GM21723 (cell line): ENCODE measurements at regions not wholly inside any gene's neighbourhood (a gene's known extent, or its start where the extent isn't known, plus 50 kb on each side); places are given as distances from the start of the nearest gene placed in this dataset.

Source experiments
- ATAC-seq: cut with Tn5 transposase; IDR thresholded peaks from one replicate; pipeline ENCODE4 v1.9.1; 2021; ENCODE audit warnings: mild to moderate bottlenecking, moderate library complexity; ENCODE audit not compliant: unreplicated experiment

DNA sequence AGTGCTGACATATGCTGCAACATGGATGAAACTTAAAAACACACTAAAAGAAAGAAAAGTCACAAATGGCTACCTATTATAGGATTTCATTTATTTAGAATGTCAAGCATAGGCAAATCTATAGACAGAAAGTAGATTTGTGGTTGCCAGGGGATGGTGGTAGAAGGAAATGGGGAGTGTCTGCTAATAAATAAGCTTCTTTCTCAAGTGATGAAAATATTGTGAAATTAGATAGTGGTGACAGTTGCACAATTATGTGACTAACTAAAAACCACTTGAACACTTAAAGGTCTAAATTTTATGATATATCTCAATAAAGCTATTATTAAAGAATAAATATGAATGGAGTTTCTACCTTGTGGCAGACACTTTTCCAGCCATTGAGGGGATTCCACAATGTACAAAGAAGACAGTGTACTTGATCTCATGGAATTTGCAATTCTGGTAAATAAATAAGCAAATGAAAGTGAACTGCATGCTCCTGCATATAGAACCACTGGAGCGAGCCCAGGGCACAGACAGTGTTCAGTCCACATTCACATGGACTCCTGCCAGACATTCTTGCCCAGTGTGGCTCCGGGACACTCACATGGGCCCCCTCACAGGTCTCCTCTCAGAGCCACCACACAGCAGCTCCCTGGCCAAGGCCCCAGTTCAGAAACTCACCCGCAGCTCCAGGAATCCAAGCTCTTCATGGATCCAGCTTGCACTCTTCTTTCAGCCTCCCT, 107.1 kb upstream of the ARID2 start:
- ATAC-seq = no peak

DNA sequence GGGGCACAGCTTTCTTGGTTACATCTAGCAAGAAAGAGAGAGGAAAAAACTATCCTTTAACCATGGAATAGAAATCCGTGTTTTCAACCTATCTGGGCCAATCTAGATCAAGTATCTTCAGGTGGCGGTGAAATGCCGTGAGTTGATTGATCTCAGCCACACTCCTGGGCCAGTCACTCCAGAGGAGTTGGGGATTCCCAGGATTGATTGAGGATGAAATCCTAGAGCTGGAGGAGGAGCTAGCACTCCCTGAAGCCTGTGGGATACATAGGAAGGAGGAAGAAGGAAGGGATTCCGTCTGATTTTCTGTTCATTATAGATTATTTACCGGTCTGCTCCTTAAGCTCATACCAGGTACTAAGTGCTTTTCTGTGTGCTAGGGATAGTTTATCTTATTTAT, 106.3 kb upstream of the ARID2 start:
- no peak for ATAC-seq

GRCh38 chr12:45623940-45624339, 105.6 kb upstream of the ARID2 start:
- no peak for ATAC-seq

- ATAC-seq = no peak
These were observed 102.5 kb upstream of the ARID2 start for GRCh38 chr12:45626965-45627364.

DNA sequence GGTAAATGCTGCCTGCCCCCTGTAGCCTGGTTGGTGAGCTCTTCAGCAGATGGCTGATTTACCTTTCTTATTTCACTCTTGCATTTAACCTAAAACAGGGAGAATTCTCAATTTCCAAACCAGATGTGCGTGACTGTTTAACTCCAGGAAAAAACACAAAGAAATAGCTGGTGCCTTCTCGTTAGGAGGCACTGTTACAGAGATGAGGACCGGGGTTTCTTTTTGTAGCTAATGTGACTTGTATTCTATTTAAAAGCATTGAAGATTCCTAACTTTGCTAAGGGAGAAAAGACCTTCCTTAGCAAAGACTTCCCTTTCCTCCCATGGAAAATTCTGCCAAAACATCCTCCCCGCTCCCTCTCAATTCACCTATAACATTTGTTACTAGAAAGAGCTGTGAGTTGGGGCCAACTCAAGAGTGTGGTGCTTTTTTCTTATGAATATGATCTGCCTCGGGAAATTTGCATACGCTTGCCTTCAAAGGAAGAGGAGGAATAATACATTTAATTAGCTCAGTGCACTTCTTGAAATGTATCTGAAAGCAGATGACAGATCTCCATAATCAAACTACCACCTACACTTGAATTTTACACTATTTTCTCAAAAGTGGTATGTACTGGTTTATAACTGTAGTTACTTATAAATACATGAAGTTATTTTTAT, 102.0 kb upstream of the ARID2 start:
- ATAC-seq = no peak

DNA sequence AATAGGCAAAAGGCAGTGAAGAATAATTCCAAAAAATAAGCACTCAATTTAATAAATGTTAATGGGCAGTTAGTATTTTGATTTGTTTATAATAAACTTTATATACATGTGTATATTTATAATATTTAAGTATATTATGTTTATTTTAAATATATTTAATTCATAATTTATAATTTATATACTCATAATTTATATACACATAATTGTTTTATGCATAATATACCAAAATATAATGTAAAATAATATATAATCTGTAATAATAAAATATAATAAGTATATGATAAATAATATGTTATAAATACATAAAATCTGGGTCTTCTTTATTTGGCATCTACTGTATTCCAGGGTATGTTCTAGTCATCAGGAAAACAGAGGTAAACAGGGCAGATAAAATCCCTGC, 100.2 kb upstream of the ARID2 start:
- no peak for ATAC-seq

- no peak for ATAC-seq
These were observed 95.8 kb upstream of the ARID2 start for GRCh38 chr12:45633733-45634132.

DNA sequence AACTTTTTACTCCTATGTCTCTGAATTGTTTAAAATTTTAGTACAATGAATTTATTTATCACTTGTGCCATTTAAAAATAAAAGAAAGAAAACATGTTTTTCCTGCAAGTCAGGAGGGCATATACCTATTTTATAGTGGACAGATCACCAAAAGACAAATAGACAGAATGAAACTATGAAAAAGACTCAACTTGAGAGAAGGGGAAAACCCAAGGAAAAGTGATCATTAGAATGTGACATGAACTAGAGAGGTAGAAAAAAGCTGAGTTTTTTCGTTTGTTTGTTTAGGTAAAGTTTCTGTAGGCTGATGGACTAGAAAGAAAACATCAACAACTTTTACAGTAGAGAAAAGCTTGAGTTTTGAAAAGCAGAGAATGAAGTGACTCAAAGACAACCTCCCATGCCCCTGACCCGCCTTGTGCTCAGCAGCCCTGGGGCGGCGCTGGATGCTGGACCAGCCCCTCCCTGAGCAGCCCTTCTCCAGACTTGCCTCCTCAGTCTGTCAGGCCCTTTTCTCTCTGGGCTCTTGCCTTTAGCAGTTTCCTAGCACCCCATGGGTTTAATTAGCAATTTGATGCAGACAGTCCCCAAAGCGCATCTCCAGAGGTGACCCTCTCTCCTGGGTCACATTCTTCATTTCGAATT, 95.1 kb upstream of the ARID2 start:
- ATAC-seq = no peak

DNA sequence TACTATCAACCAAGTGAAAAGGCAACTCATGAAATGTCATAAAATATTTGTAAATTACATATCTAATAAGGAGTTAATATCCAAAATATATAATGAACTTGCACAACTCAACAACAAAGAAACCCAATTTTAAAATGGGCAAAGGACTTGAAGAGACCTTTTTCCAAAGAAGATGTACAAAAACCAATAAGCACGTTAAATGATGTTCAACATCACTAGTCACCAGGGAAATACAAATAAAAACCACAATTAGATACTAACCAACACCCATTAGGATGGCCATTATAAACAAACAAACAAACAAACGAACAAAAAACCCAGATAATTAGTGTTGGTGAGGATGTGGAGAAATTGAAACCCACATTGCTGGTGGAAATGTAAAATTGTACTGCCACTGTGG, 92.3 kb upstream of the ARID2 start:
- no peak for ATAC-seq

DNA sequence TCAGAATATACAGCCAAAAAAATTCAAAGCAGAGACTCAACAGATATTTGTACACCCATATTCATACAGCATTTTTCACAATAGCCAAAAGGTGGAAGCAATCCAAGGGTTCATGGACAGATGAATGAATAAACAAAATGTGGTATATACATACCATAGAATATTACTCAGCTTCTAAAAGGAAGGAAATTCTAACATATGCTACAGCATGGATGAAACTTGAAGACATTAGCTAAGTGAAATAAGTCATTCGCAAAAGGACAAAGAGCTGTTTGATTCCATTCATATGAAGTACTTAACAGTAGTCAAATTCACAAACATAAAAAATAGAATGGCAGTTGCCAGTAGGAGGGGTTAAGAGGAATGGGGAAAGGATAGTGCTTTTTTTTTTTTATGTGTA, 91.8 kb upstream of the ARID2 start:
- no peak for ATAC-seq

DNA sequence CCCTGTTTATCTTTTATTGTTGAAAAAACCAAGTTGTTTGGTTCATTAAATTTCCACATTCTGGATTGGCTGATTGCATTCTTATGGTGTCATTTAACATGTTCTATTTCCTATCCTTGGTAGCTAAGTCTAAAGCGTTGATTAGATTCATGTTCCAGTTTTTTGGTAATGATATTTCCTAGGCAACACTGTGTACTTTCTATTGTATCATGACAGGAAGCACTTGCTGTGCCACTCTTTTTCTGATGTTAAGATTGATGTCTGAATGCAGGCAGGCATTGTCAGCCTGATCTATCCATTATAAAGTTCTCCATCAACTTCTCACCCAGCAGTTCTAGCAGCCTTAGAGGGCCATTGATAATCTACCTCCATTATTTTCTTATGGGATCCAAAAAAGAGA, 91.1 kb upstream of the ARID2 start:
- ATAC-seq = no peak

DNA sequence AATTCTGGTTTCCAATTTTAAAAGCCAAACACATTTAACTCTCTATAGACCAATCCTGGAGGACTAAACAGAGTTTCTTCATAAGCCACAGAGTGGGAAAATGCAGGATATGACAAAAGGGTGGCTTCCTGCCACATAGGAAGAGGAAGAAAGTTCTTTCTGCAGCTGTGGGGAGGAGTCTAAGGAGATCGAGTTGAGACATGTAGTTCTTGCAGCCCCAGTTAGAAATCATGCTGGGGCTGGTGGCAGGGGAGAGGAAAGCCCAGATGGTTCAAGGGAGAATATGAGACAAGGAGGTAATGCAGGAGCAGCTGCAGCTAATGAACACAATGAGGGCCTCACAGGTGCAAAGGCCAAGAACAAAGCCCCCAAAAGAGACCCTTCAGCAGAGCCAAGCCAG, 85.0 kb upstream of the ARID2 start:
- ATAC-seq = no peak

- no peak for ATAC-seq
These were observed 82.5 kb upstream of the ARID2 start for GRCh38 chr12:45646851-45647581.

- no peak for ATAC-seq
These were observed 81.4 kb upstream of the ARID2 start for GRCh38 chr12:45648070-45648469.

DNA sequence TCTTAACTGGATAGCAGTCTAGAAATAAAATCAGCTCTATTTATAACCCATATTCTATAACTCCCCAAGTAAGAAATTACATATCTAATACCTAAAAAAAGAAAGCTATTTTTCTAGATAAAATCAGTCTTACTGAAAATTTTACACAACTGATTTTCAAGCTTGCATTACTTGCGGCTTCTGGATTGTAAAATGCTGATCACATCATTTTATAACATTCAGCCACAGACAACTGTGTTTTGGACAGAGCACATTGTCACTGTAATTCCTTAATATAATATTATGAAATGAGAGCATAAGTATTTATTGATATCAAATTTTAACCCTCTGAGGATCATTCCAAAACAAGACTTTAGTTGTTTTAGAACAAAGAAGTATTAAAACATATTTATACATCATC, 78.5 kb upstream of the ARID2 start:
- ATAC-seq = no peak

- no peak for ATAC-seq
These were observed 75.4 kb upstream of the ARID2 start for GRCh38 chr12:45654002-45654665.

DNA sequence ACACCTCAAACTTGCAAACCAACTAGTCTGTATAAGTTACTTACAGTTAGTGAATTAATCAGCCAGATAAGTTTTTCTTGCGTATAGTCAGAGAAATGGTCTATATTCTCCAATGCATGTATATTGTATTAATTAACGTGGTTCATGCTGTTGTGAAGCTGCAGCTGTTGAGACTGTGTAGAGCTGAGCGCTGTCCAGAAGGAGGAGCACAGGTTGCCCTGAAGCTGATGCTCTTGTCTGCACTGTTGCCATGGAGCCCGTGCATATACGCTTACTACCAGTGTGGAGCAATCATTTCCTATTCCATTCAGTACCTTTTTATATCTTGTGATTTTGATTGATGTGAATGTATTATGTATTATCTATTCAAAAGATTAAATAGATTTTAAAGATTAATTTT, 74.3 kb upstream of the ARID2 start:
- no peak for ATAC-seq

GRCh38 chr12:45655743-45656142, 73.8 kb upstream of the ARID2 start:
- ATAC-seq = no peak

DNA sequence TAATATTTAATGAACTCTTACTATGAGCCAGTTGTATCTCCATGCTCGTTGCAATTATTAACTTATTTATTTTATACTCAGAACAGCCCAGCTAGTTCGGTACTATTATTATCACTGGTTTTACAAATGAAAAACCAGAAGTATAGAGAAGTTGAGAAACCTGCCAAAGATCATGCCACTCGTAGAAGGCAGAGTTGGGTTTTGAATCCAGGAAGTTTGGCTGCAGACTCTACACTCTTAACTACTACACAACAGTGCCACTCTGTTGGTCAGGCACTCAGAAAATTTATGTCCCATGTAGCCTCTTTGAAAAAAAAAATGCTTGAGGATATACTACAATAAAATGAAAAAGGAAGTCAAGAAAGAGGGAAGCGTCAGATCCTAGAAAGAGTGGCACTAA, 71.5 kb upstream of the ARID2 start:
- no peak for ATAC-seq

DNA sequence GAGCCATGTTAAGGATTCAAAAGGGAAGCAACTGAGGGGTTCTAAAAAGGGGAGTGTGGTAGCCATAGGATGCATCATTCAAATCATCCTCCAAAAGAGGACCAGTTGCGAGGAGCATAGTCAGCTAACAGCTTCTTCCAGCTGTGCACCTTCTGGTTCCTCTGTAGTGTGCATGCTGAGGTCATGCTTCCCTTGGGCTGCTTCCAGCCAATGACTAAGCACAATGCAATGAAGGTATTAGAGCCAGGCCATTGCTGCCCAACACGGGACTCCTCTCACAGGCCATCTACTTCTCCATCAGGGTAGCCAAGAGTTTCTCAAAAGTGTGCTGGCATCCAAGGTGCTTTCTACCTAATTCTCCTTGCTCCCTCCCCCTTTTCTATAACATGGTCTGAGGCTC, 69.2 kb upstream of the ARID2 start:
- ATAC-seq = no peak

- no peak for ATAC-seq
These were observed 66.1 kb upstream of the ARID2 start for GRCh38 chr12:45663455-45663854.
